GM18907 (cell line): ENCODE measurements at regions not wholly inside any gene's neighbourhood (a gene's known extent, or its start where the extent isn't known, plus 50 kb on each side); places are given as distances from the start of the nearest gene placed in this dataset.
"Not testable (repeated sequence)": the region's sequence is repeated elsewhere in the genome, so short reads cannot be mapped to it uniquely, and the experiment has no call there.

ENCODE experiments used
- ATAC-seq: cut with Tn5 transposase; IDR thresholded peaks from one replicate; pipeline ENCODE4 v1.9.1; 2021; ENCODE audit warnings: mild to moderate bottlenecking, moderate library complexity; ENCODE audit not compliant: unreplicated experiment

- ATAC-seq, result no peak
Measured at GRCh38 chr13:74272826-74273225, 138.6 kb upstream of the KLF12 start.

GRCh38 chr13:74270018-74270417, 135.8 kb upstream of the KLF12 start:
- no peak for ATAC-seq

- no peak for ATAC-seq
Measured at GRCh38 chr13:74266861-74267260, 132.7 kb upstream of the KLF12 start.

- ATAC-seq, result no peak
Measured at GRCh38 chr13:74266309-74266708, 132.1 kb upstream of the KLF12 start.

- ATAC-seq, result no peak
Measured at GRCh38 chr13:74264333-74264732, 130.1 kb upstream of the KLF12 start.

GRCh38 chr13:74260420-74260819, 126.2 kb upstream of the KLF12 start:
- ATAC-seq, result not testable (repeated sequence)

GRCh38 chr13:74259641-74260040, 125.4 kb upstream of the KLF12 start:
- no peak for ATAC-seq

- ATAC-seq, result no peak
Measured at GRCh38 chr13:74258961-74259360, 124.8 kb upstream of the KLF12 start.

GRCh38 chr13:74256969-74257368, 122.8 kb upstream of the KLF12 start:
- no peak for ATAC-seq

GRCh38 chr13:74253161-74253560, 119.0 kb upstream of the KLF12 start:
- ATAC-seq, result no peak

GRCh38 chr13:74251778-74252519, 117.7 kb upstream of the KLF12 start:
- no peak for ATAC-seq

- ATAC-seq, result no peak
Measured at GRCh38 chr13:74250738-74251190, 116.6 kb upstream of the KLF12 start.

- no peak for ATAC-seq
Measured at GRCh38 chr13:74248477-74248876, 114.3 kb upstream of the KLF12 start.

- no peak for ATAC-seq
Measured at GRCh38 chr13:74246487-74246886, 112.3 kb upstream of the KLF12 start.

- ATAC-seq, result no peak
Measured at GRCh38 chr13:74243637-74244526, 109.7 kb upstream of the KLF12 start.

GRCh38 chr13:74241343-74241742, 107.1 kb upstream of the KLF12 start:
- ATAC-seq, result not testable (repeated sequence)

- no peak for ATAC-seq
Measured at GRCh38 chr13:74230984-74231501, 96.8 kb upstream of the KLF12 start.

GRCh38 chr13:74229242-74229641, 95.0 kb upstream of the KLF12 start:
- no peak for ATAC-seq

GRCh38 chr13:74227476-74228158, 93.4 kb upstream of the KLF12 start:
- ATAC-seq, result no peak

- ATAC-seq, result no peak
Measured at GRCh38 chr13:74226791-74227475, 92.7 kb upstream of the KLF12 start.

- ATAC-seq, result no peak
Measured at GRCh38 chr13:74221752-74222151, 87.5 kb upstream of the KLF12 start.
